ENCODE measurements at regions not wholly inside any gene's neighbourhood (a gene's known extent, or its start where the extent isn't known, plus 50 kb on each side); places are given as distances from the start of the nearest gene placed in this dataset.
"Not testable (repeated sequence)": the region's sequence is repeated elsewhere in the genome, so short reads cannot be mapped to it uniquely, and the experiment has no call there.

- no peak for DNase-seq
Observed at GRCh38 chr9:86645303-86645702, 291.1 kb upstream of the TUT7 start.

- DNase-seq = no peak
Observed at GRCh38 chr9:86644675-86645034, 290.4 kb upstream of the TUT7 start.

- no peak for DNase-seq
Observed at GRCh38 chr9:86643946-86644674, 289.9 kb upstream of the TUT7 start.

- no peak for DNase-seq
Observed at GRCh38 chr9:86642721-86643120, 288.5 kb upstream of the TUT7 start.

- no peak for DNase-seq
Observed at GRCh38 chr9:86641970-86642369, 287.8 kb upstream of the TUT7 start.

DNA sequence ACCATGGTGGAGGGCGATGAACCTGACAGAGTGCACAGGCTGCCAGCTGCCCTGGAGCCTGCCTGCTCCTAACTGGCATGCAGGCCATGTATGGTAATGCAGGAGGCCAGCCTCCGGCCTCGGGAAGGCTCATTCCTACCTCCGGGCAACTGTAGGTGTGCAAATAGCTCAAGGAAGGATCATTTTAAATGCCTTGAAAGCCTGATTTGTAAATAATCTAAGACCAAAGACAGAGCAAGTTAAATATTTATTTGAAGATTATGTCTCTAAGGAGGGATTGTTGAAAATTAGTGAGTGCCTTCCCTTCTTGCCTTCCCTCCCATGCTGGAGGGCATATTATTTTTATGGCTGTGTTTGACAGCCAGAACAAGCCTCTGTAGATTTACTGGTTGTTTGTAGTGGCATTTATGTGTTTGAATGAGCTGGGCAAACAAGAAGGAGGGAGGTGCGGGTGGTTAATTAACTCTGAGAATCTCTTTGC lies 285.7 kb upstream of the TUT7 start:
- DNase-seq = no peak

DNA sequence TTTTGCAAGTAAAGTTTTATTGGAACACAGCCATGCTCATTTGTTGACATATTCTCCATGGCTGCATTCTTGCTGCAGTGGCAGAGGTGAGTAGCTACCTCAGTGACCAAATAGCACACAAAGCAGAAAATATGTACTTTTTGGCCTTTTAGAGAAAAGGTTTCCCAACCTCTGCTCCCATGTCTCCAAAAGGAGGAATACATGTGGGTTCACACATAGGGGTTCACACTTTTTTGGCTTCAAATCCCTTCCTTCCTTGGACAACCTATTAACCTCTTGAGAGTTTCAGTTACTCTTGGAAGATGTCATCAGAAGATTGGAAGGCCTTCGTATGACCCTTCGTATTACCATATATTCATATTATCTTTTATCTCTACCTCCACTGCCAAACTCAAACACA lies 285.1 kb upstream of the TUT7 start:
- no peak for DNase-seq

GRCh38 chr9:86638109-86638508 lies 283.9 kb upstream of the TUT7 start:
- no peak for DNase-seq

DNA sequence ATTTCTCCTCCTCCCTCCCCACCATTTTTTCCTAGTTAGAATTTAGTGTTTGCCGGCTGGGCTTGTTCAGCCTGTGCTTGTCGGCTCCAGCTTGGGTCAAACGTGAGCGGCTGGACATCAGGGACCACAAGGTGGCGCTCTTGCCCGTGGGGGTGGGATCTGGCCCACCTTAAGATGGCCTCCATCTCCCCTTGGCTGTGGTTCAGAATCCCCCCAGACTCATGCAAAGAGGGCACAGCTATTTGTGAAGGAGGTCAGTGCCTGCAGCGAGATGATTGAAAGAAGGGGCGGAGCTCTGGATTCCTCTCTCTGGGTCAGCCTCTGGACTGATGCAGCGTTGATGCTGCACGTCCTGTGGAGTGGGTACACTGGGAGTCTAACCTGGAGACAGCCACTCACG lies 283.3 kb upstream of the TUT7 start:
- peak; percentile 41 for DNase-seq

DNA sequence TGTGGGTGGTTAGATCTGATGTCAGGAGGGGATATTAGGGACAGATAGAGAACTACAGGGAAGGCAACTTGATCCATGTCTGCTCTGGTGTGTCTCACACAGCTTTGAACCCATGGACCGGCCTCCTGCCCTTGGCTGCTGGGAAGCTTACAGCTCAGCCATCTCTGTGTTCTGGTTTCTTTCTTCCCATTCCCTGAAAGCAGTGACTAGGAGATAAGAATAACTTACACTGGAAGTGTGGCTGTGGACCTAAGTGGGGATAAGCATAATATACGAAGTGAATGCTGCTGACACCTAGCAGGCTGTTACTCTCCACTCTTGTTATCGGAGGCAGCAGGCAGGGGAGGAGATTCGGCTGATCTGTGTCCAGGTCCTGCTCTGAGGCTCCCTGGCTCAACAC lies 282.3 kb upstream of the TUT7 start:
- DNase-seq = no peak

GRCh38 chr9:86636038-86636437 lies 281.8 kb upstream of the TUT7 start:
- DNase-seq = no peak

DNA sequence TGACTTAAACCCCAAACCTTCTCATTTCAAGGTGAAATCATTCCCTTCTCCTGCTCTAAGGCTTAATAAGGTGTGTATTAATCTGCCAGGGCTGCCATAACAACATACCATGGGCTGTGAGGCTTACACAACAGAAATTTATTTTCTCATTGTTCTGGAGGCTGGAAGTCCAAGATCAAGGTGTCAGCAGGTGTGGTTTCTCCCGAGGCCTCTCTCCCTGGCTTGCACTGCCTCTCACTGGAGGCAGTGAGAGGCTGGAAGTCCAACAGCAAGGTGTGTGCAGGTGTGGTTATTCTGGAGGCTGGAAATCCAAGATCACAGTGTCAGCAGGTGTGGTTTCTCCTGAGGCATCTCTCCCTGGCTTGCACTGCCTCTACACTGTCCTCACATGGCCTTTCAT lies 280.3 kb upstream of the TUT7 start:
- no peak for DNase-seq

DNA sequence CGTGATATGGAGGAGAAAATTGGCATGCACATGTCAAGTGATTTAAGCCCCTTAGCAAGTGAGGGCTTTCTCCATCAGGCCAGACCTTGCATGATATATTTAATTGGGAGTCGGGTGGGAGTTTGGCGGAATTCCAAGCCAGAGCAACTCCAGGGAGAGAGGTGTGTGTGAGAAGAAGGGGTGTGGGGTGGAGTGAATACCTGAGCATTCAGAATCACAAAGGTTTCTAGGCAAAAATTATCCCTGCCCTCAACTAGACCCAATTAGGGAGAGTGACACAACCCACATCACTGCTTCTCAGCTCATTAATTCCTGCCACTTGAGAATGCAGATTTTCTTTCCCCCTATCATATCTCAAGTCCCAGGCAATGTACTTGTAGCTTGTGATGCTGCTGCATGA lies 279.7 kb upstream of the TUT7 start:
- DNase-seq = no peak

DNA sequence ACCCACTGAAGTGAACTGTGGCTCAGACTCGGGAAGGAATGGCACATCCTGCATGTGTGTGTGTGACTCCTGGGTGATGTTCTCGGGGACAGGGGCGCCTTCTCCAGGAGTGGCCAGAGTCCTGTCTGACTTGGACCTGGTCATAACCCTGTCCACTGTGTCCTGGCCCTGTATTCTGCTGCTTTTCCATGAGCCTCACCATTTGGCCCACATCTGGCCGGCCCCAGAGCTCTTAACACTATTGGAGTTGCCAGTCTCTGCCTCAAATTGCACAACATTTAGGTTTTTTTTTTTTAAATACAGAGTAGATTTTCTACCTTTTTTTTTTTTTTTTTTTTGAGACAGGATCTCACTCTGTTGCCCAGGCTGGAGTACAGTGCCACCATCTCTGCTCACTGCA lies 278.3 kb upstream of the TUT7 start:
- DNase-seq = no peak

DNA sequence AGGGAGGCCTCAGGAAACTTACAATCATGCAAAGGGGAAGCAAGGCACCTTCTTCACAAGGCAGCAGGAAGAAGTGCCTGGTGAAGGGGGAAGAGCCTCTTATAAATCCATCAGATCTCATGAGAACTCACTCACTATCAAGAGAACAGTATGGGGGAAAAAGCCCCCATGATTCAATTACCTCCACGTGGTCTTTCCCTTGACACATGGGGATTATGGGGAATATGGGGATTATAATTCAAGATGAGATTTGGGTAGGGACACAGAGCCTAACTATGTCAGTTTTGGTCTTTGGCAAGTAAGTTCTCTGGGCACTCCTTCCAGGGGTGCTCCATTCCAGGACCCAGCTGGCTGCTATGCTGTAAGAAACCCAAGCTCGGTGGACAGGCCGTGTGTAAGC lies 275.3 kb upstream of the TUT7 start:
- DNase-seq = no peak

- DNase-seq = no peak
Observed at GRCh38 chr9:86626802-86627201, 272.6 kb upstream of the TUT7 start.

- DNase-seq = no peak
Observed at GRCh38 chr9:86624630-86625029, 270.4 kb upstream of the TUT7 start.

- no peak for DNase-seq
Observed at GRCh38 chr9:86614871-86615849, 260.9 kb upstream of the TUT7 start.

GRCh38 chr9:86613943-86614342 lies 259.7 kb upstream of the TUT7 start:
- DNase-seq = no peak

- not testable (repeated sequence) for DNase-seq
Observed at GRCh38 chr9:86611534-86611933, 257.3 kb upstream of the TUT7 start.

- DNase-seq = no peak
Observed at GRCh38 chr9:86605303-86605702, 251.1 kb upstream of the TUT7 start.

DNA sequence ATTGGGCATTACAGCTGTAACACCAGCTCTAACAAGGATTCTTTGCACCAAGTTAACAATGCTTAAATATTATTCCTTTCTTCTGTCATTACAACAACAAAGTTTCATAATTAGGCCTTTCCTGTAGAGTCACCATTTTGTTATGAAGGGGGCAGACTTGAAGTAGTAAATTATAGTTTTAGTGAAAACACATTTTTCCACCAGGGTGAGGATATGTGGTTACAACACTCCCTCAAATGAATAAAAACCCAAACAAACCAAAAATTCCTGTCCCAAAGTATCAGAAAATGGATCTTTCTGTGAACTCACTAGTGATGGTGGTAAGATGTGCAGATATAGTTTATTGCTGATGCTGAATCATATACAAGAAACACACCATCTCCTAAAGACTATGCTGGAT lies 250.5 kb upstream of the TUT7 start:
- no peak for DNase-seq

DNA sequence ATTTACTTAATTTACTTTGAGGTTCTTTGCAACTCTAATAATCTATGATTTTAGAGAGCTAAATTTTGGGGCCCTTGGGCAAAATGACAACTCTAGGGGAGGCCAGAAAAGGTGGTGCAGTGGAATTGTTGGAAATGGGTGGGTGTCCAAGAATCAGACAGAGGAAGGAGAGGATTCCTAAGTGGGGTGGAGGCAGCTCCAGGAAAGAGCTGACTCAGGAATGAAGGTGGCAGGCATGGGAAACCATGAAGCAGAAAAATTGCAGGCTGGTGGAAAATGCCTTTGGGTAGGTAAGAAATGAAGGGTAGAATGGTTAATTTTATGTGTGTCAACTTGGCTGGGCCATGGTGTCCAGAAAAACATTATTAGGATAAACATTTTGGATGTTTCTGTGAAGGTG lies 248.5 kb upstream of the TUT7 start:
- DNase-seq = no peak

GRCh38 chr9:86601697-86602096 lies 247.5 kb upstream of the TUT7 start:
- DNase-seq = no peak
